ENCODE measurements at regions not wholly inside any gene's neighbourhood (a gene's known extent, or its start where the extent isn't known, plus 50 kb on each side); places are given as distances from the start of the nearest gene placed in this dataset.

DNA sequence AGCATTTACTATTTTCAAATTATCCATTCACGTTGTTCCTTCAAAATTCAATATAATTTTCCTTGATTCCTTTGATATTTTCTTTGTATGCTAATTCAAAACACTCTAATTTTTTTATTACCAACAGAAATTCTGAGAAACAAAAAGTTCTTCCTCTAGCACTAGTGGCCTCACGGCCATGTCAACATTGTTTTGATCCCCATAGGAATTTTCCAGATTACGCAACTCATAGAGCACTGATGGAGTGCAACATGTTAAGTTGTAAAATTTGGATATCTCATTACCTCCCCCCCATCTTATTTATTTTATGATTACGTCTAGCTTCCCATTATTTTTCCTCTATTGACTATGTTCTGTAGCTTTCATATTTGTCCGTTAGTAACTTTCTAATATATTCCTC lies 745.3 kb downstream of the TUSC7 start:
- Histone ChIP-seq H3K9me3 (ENCODE audit: control insufficient read depth, low read length) (no peaks in the 10 kb centered on the region), H3K4me1 (ENCODE audit: control insufficient read depth, insufficient read depth, low read length) (no peaks in the 10 kb centered on the region), H3K27ac (ENCODE audit: low read depth, low read length) (no peak overlapping the region), H3K4me3 (ENCODE audit: low read length) (no peak overlapping the region), H3K27me3 (ENCODE audit: control insufficient read depth, insufficient read depth, low read length, poor library complexity, severe bottlenecking) (no peaks in the 10 kb centered on the region), H3K36me3 (ENCODE audit: control insufficient read depth, insufficient read depth, low read length) (no peaks in the 10 kb centered on the region), H3K9ac (ENCODE audit: extremely low read depth, low read length, poor library complexity, severe bottlenecking) (no peak overlapping the region)
- no peak for DNase-seq
- WGBS, 2 experiments (ENCODE audit: insufficient coverage in 1 of 2, insufficient read length in 1 of 2), result 86 to 96% methylated on average over 4 to 5 of the region's 5 CpGs
- Mint-ChIP-seq H3K36me3 (ENCODE audit: low read depth) (no peaks in the 10 kb centered on the region), H3K4me1 (no peaks in the 10 kb centered on the region), H3K9me3 (no peaks in the 10 kb centered on the region), H3K4me3 (no peak overlapping the region), H3K27me3 (ENCODE audit: insufficient read depth) (no peaks in the 10 kb centered on the region), H3K27ac (no peak overlapping the region)
- TF ChIP-seq, protein P1, sequence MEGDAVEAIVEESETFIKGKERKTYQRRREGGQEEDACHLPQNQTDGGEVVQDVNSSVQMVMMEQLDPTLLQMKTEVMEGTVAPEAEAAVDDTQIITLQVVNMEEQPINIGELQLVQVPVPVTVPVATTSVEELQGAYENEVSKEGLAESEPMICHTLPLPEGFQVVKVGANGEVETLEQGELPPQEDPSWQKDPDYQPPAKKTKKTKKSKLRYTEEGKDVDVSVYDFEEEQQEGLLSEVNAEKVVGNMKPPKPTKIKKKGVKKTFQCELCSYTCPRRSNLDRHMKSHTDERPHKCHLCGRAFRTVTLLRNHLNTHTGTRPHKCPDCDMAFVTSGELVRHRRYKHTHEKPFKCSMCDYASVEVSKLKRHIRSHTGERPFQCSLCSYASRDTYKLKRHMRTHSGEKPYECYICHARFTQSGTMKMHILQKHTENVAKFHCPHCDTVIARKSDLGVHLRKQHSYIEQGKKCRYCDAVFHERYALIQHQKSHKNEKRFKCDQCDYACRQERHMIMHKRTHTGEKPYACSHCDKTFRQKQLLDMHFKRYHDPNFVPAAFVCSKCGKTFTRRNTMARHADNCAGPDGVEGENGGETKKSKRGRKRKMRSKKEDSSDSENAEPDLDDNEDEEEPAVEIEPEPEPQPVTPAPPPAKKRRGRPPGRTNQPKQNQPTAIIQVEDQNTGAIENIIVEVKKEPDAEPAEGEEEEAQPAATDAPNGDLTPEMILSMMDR (conservative IDR thresholded peaks at IDR 0.05), result no peak

DNA sequence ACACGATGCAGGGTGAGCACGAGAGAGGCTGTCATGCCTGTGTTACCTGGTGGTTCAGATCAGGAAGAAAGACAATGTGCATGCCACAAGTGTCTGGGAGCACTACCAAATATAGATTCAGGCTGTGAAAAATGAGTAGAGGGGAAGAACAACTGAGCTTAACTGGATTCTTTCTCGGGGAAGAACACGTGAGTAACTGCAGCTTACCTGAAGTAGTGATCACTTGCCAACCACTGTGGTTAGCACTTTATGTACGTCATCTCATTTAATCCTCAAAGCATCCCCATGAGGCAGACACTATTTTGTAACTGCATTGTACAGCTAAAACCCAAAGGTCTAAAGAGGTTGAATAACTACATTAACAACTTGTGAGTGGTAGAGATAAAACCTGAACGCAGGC lies 746.2 kb downstream of the TUSC7 start:
- no peaks in the 10 kb centered on the region for H3K27me3 Mint-ChIP-seq (ENCODE audit: insufficient read depth)

DNA sequence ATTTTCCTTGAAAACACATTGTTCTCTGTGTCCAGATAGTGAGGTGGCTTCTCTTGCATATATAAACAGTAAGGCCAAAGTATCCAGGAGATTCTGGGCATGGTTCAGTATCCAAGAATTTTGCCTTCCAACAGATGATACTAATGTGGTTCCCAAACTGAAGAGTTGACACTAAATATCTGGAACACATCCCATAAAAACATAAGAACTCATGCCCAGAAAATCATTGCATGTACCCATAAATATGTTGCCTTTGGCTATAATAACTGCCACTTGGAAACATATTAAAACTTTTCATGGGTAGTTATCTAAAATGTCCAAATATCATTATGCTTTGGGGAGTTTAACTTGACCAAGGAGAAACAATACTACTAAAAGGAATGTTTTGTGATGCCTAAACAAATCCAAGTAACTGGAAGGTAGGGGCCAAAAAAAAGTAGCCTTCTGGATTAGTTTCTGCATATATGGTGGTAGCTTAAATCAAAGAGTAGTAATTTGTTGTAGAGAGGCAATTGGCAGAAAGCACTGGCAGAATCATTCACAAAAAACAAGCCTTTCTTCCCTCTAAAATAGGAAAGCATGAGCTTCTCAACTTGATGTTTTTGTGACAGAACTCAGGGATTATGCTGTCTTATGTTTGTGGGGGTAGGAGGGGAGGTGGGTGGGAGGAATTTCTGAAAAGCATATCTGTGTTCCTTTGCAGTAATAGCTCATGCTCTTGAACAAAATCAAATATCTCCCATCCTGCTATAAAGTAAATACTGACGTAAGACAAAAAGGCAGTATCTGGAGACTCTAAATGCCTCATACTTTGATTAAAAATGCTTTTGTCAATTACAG lies 753.9 kb downstream of the TUSC7 start:
- no peak overlapping the region for H3K27ac ChIP-seq (ENCODE audit: low read depth, low read length)
- no peaks in the 10 kb centered on the region for H3K27me3 ChIP-seq (ENCODE audit: control insufficient read depth, insufficient read depth, low read length, poor library complexity, severe bottlenecking)
- H3K9me3 Mint-ChIP-seq, result no peaks in the 10 kb centered on the region
- H3K9me3 ChIP-seq (ENCODE audit: control insufficient read depth, low read length), result no peaks in the 10 kb centered on the region
- H3K9ac ChIP-seq (ENCODE audit: extremely low read depth, low read length, poor library complexity, severe bottlenecking), result no peak overlapping the region
- TF ChIP-seq, protein P1 (conservative IDR thresholded peaks at IDR 0.05), result no peak
- H3K27me3 Mint-ChIP-seq (ENCODE audit: insufficient read depth), result no peaks in the 10 kb centered on the region
- no peak overlapping the region for H3K27ac Mint-ChIP-seq
- H3K4me1 ChIP-seq (ENCODE audit: control insufficient read depth, insufficient read depth, low read length), result no peaks in the 10 kb centered on the region
- H3K4me3 ChIP-seq (ENCODE audit: low read length), result no peak overlapping the region
- H3K4me3 Mint-ChIP-seq, result no peak overlapping the region
- H3K4me1 Mint-ChIP-seq, result peaks cover 14% of the 10 kb centered on the region
- no peaks in the 10 kb centered on the region for H3K36me3 ChIP-seq (ENCODE audit: control insufficient read depth, insufficient read depth, low read length)
- H3K36me3 Mint-ChIP-seq (ENCODE audit: low read depth), result no peaks in the 10 kb centered on the region
- no peak for DNase-seq
- WGBS, 2 experiments (ENCODE audit: insufficient coverage in 1 of 2, insufficient read length in 1 of 2), result 100% methylated on average over 1 of the region's 1 CpG; no CpG with 5 or more reads in 1 of the 2 experiments

More for the DNA sequence above, 746.2 kb downstream of the TUSC7 start:
- H3K4me3 ChIP-seq (ENCODE audit: low read length), result no peak overlapping the region
- Mint-ChIP-seq H3K4me1 (no peaks in the 10 kb centered on the region), H3K36me3 (ENCODE audit: low read depth) (no peaks in the 10 kb centered on the region), H3K27ac (no peak overlapping the region), H3K4me3 (no peak overlapping the region), H3K9me3 (no peaks in the 10 kb centered on the region)
- H3K36me3 ChIP-seq (ENCODE audit: control insufficient read depth, insufficient read depth, low read length), result no peaks in the 10 kb centered on the region
- no peak overlapping the region for H3K9ac ChIP-seq (ENCODE audit: extremely low read depth, low read length, poor library complexity, severe bottlenecking)
- DNase-seq, result no peak
- H3K4me1 ChIP-seq (ENCODE audit: control insufficient read depth, insufficient read depth, low read length), result no peaks in the 10 kb centered on the region
- H3K27ac ChIP-seq (ENCODE audit: low read depth, low read length), result no peak overlapping the region
- WGBS, 2 experiments (ENCODE audit: insufficient coverage in 1 of 2, insufficient read length in 1 of 2), result 92 to 95% methylated on average over 2 to 6 of the region's 6 CpGs
- H3K9me3 ChIP-seq (ENCODE audit: control insufficient read depth, low read length), result no peaks in the 10 kb centered on the region
- TF ChIP-seq, protein P1 (conservative IDR thresholded peaks at IDR 0.05), result no peak
- no peaks in the 10 kb centered on the region for H3K27me3 ChIP-seq (ENCODE audit: control insufficient read depth, insufficient read depth, low read length, poor library complexity, severe bottlenecking)

Data from endodermal cell (in vitro differentiated cells).